ENCODE measurements at regions not wholly inside any gene's neighbourhood (a gene's known extent, or its start where the extent isn't known, plus 50 kb on each side); places are given as distances from the start of the nearest gene placed in this dataset.

DNA sequence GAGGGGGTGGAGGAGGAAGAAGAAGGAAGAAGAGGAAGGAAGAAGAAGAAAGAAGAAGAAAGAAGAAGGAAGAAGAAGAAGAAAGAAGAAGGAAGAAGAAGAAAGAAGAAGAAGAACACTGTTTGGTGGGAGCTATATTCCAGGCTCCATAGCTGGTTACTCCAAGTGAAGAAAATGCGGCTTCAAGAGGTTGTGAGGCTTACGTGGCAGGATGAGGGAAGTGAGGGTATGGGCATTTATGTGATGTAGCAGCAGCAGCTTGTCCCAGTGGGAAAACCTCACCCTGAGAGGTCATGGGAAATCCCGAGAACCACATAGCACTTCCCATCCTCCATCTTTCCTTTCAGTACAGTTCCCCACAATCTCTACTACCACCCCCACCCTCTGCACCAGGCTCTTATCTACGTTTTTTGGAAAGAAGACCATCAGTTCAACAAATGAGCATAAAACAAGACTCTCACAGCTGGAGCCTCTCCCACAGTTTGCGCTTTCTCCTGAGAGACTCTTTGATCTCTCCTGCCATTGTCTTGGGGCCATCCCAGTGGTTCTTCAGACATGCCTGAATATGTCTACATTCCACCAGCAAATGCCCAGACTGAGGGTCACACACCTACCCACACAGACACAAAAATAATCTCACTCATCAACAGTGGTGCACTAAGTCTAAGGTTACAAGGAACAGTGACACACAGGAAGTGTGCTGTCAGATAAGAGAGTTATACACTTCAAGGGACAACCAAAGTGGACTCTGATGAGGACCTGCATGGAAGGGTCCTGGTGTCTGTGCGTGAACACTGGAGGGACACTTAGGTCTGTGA is 77.9 kb upstream of the KCNJ15 start:
- H3K4me3 Mint-ChIP-seq = no peak overlapping the region
- peaks cover 7% of the 10 kb centered on the region for H3K27me3 Mint-ChIP-seq (ENCODE audit: low read depth)
- DNase-seq = no peak
- no peak for ATAC-seq (replicated peaks in 1 of 2)
- no peak overlapping the region for H3K27ac Mint-ChIP-seq
- H3K4me1 Mint-ChIP-seq (ENCODE audit: low read depth) = peaks cover 13% of the 10 kb centered on the region
- H3K9me3 Mint-ChIP-seq = no peaks in the 10 kb centered on the region
- no peaks in the 10 kb centered on the region for H3K36me3 Mint-ChIP-seq (ENCODE audit: insufficient read depth in 2 of 2)

- H3K27me3 Mint-ChIP-seq (ENCODE audit: low read depth) = peaks cover 7% of the 10 kb centered on the region
- ATAC-seq (replicated peaks in 1 of 2) = no peak
- no peak overlapping the region for H3K4me3 Mint-ChIP-seq
- H3K9me3 Mint-ChIP-seq = no peaks in the 10 kb centered on the region
- H3K4me1 Mint-ChIP-seq (ENCODE audit: low read depth) = peaks cover 13% of the 10 kb centered on the region
- no peak overlapping the region for H3K27ac Mint-ChIP-seq
- H3K36me3 Mint-ChIP-seq (ENCODE audit: insufficient read depth in 2 of 2) = no peaks in the 10 kb centered on the region
- DNase-seq = no peak
Observed at GRCh38 chr21:38179511-38179910, 77.3 kb upstream of the KCNJ15 start.

- Mint-ChIP-seq H3K36me3 (ENCODE audit: insufficient read depth in 2 of 2) (no peaks in the 10 kb centered on the region), H3K4me1 (ENCODE audit: low read depth) (peaks cover 13% of the 10 kb centered on the region), H3K9me3 (no peaks in the 10 kb centered on the region), H3K4me3 (no peak overlapping the region), H3K27me3 (ENCODE audit: low read depth) (peaks cover 7% of the 10 kb centered on the region), H3K27ac (no peak overlapping the region)
- no peak for DNase-seq
- no peak for ATAC-seq (replicated peaks in 1 of 2)
Observed at GRCh38 chr21:38181096-38181495, 75.7 kb upstream of the KCNJ15 start.

DNA sequence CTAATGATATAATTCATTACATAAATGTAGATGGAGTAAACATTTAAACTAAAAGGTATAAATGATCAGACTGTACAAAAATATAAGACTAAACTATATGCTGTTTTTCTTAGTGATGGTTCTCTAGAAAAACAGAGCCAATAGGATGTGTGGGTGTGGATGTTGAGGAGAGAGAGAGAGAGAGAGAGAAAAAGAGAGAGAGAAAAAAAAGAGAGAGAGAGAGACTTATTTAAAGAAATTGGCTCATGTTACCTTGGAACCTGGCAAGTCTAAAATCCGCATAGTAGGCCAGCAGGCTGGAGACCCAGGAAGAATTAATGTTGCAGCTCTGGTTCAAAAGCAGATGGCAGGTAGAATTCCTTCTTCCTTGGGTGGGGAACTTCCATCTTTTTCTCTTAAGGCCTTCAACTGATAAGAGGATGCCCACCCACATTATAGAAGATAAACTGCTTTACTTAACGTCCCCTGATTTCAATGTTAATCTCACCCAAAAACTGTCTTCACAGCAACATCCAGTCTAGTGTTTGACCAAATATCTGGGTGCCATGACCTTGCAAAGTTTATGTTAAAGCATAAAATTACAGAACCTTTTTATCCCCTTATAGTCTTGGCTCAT is 74.3 kb upstream of the KCNJ15 start:
- DNase-seq = no peak
- no peaks in the 10 kb centered on the region for H3K9me3 Mint-ChIP-seq
- H3K4me3 Mint-ChIP-seq = no peak overlapping the region
- H3K4me1 Mint-ChIP-seq (ENCODE audit: low read depth) = peaks cover 13% of the 10 kb centered on the region
- no peak overlapping the region for H3K27ac Mint-ChIP-seq
- peaks cover 7% of the 10 kb centered on the region for H3K27me3 Mint-ChIP-seq (ENCODE audit: low read depth)
- ATAC-seq (replicated peaks in 1 of 2) = no peak
- no peaks in the 10 kb centered on the region for H3K36me3 Mint-ChIP-seq (ENCODE audit: insufficient read depth in 2 of 2)

DNA sequence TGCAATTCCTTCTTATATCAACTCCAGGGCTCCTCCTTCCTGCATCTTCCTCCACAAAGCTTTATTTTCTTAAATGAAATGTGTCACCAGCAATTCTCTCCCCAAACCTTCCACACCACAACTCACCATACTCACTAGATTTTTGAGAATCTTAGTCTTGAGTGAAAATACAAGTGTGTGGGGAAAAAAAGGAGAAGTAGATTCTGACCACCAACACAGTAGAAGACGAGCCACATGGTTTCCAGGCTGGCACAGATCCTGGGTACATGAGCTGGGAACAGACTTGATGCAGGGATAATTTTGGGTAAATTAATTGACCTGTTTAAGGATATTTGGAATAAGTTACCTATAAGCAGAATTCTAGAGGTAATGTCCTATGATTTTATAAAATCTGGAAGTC is 72.8 kb upstream of the KCNJ15 start:
- Mint-ChIP-seq H3K27me3 (ENCODE audit: low read depth) (peaks cover 7% of the 10 kb centered on the region), H3K4me1 (ENCODE audit: low read depth) (peaks cover 9% of the 10 kb centered on the region), H3K36me3 (ENCODE audit: insufficient read depth in 2 of 2) (no peaks in the 10 kb centered on the region), H3K4me3 (no peak overlapping the region), H3K9me3 (no peaks in the 10 kb centered on the region), H3K27ac (no peak overlapping the region)
- ATAC-seq (replicated peaks in 1 of 2) = no peak
- DNase-seq = no peak

DNA sequence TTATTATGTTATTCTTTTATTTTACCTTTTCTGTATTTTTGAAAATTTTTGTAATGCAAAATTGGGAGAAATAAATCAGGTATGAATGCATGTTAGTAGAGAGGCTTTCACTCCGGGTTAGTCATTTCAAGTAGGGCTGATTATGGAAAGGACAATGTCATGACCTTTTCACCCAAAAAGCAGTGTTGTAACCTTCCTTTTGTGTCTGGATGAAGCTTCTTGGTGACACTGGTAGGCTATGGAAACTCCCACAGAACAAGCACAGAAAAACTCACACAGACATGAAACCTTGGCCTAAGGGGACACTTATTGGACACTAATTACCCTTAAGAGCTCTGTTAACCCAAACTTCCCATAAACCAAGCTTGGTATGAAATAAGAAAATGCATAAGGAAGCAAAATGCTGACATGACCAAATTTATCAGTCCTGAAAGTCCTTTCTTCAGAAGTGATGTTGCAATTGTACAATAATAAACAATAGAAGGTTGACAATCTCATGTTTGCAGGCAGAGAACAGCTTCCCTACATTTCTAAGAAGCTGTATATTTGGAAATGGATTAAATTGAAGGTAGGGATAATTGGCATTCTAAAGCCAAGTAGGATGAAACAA is 70.0 kb upstream of the KCNJ15 start:
- H3K4me1 Mint-ChIP-seq (ENCODE audit: low read depth) = no peaks in the 10 kb centered on the region
- H3K27ac Mint-ChIP-seq = no peak overlapping the region
- H3K9me3 Mint-ChIP-seq = no peaks in the 10 kb centered on the region
- no peak for ATAC-seq (replicated peaks in 1 of 2)
- peaks cover under 1% of the 10 kb centered on the region for H3K27me3 Mint-ChIP-seq (ENCODE audit: low read depth)
- no peaks in the 10 kb centered on the region for H3K36me3 Mint-ChIP-seq (ENCODE audit: insufficient read depth in 2 of 2)
- no peak overlapping the region for H3K4me3 Mint-ChIP-seq
- no peak for DNase-seq

DNA sequence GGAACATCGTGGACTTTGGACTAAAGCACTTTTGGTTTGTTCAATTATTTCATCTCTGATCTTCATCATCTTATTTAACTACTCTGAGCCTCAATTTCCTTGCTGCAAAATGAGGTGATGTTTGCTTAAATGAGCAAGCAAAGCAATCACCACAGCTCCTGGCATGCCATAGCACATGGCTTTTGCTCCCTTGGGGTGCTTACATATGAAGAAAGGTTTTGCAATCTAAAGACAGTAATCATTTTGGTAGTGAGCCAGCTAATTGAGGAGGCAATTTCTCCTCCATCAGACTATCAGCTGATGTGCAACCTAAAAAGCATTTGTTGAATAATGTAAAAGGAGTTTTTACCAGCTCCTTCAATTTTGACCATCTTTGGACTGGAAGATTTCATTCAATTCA is 68.8 kb upstream of the KCNJ15 start:
- Mint-ChIP-seq H3K27ac (no peak overlapping the region), H3K36me3 (ENCODE audit: insufficient read depth in 2 of 2) (no peaks in the 10 kb centered on the region), H3K4me1 (ENCODE audit: low read depth) (no peaks in the 10 kb centered on the region), H3K4me3 (no peak overlapping the region), H3K27me3 (ENCODE audit: low read depth) (no peaks in the 10 kb centered on the region), H3K9me3 (no peaks in the 10 kb centered on the region)
- ATAC-seq (replicated peaks in 1 of 2) (no peak), DNase-seq (no peak)

DNA sequence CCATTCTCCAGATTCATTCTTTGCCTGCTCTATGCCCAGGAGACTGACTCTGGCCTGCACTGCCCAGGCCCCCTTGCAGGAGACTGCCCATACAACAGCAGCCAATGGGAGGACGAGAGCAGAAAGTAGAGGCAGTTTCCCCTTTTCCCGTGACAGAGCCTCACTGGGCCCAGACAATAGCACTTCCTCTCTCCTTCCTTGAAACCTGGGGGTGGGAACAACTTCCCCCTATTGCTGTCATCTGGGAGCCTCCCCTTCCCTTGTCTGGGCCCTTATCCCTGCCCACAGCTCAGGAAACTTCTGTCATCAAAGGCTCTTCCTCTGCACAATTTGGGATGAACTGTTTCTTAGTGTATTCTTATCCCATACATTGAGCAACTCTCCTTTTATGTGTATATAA is 60.8 kb upstream of the KCNJ15 start:
- DNase-seq (no peak), ATAC-seq (replicated peaks in 1 of 2) (no peak)
- H3K4me3 Mint-ChIP-seq = no peak overlapping the region
- peaks cover 3 to 6% of the 10 kb centered on the region in 2 donors for H3K9me3 Mint-ChIP-seq
- peaks cover 13% of the 10 kb centered on the region for H3K27me3 Mint-ChIP-seq (ENCODE audit: low read depth)
- H3K4me1 Mint-ChIP-seq (ENCODE audit: low read depth) = no peaks in the 10 kb centered on the region
- no peaks in the 10 kb centered on the region for H3K36me3 Mint-ChIP-seq (ENCODE audit: insufficient read depth in 2 of 2)
- H3K27ac Mint-ChIP-seq = no peak overlapping the region

GRCh38 chr21:38202811-38203210 is 54.0 kb upstream of the KCNJ15 start:
- no peaks in the 10 kb centered on the region for H3K36me3 Mint-ChIP-seq (ENCODE audit: insufficient read depth in 2 of 2)
- peaks cover under 1% of the 10 kb centered on the region for H3K4me1 Mint-ChIP-seq (ENCODE audit: low read depth)
- H3K9me3 Mint-ChIP-seq = peaks cover 0 to 2% of the 10 kb centered on the region in 2 donors
- DNase-seq (no peak), ATAC-seq (replicated peaks in 1 of 2) (no peak)
- H3K4me3 Mint-ChIP-seq = no peak overlapping the region
- H3K27ac Mint-ChIP-seq = no peak overlapping the region
- H3K27me3 Mint-ChIP-seq (ENCODE audit: low read depth) = peaks cover 47% of the 10 kb centered on the region

- H3K36me3 Mint-ChIP-seq (ENCODE audit: insufficient read depth in 2 of 2) = no peaks in the 10 kb centered on the region
- no peak overlapping the region for H3K27ac Mint-ChIP-seq
- ATAC-seq (replicated peaks in 1 of 2) = no peak
- peaks cover 51% of the 10 kb centered on the region for H3K27me3 Mint-ChIP-seq (ENCODE audit: low read depth)
- H3K4me3 Mint-ChIP-seq = no peak overlapping the region
- H3K4me1 Mint-ChIP-seq (ENCODE audit: low read depth) = peaks cover 5% of the 10 kb centered on the region
- DNase-seq = no peak
- no peaks in the 10 kb centered on the region for H3K9me3 Mint-ChIP-seq
Observed at GRCh38 chr21:38203229-38203628, 53.6 kb upstream of the KCNJ15 start.

GRCh38 chr21:38205940-38206339 is 50.9 kb upstream of the KCNJ15 start:
- H3K9me3 Mint-ChIP-seq = no peaks in the 10 kb centered on the region
- H3K4me1 Mint-ChIP-seq (ENCODE audit: low read depth) = peaks cover 7% of the 10 kb centered on the region
- H3K36me3 Mint-ChIP-seq (ENCODE audit: insufficient read depth in 2 of 2) = no peaks in the 10 kb centered on the region
- no peak overlapping the region for H3K4me3 Mint-ChIP-seq
- peaks cover 61% of the 10 kb centered on the region for H3K27me3 Mint-ChIP-seq (ENCODE audit: low read depth)
- no peak overlapping the region for H3K27ac Mint-ChIP-seq
- no peak for ATAC-seq (replicated peaks in 1 of 2)
- no peak for DNase-seq

GRCh38 chr21:38206646-38207045 is 50.1 kb upstream of the KCNJ15 start:
- H3K4me1 Mint-ChIP-seq (ENCODE audit: low read depth) = peaks cover 7% of the 10 kb centered on the region
- H3K36me3 Mint-ChIP-seq (ENCODE audit: insufficient read depth in 2 of 2) = no peaks in the 10 kb centered on the region
- DNase-seq (no peak), ATAC-seq (replicated peaks in 1 of 2) (no peak)
- H3K27ac Mint-ChIP-seq = no peak overlapping the region
- no peaks in the 10 kb centered on the region for H3K9me3 Mint-ChIP-seq
- H3K27me3 Mint-ChIP-seq (ENCODE audit: low read depth) = peaks cover 65% of the 10 kb centered on the region
- no peak overlapping the region for H3K4me3 Mint-ChIP-seq
